Glutamatergic neuron (in vitro differentiated cells): ENCODE measurements at regions not wholly inside any gene's neighbourhood (a gene's known extent, or its start where the extent isn't known, plus 50 kb on each side); places are given as distances from the start of the nearest gene placed in this dataset.

Experiments used
- DNase-seq: peaks from one replicate; pipeline ENCODE4 v3.0.0; 2022
- H3K27ac Mint-ChIP-seq: one replicate; pipeline ENCODE4 v1.8.0; 2020; ENCODE audit warnings: mild to moderate bottlenecking, mixed read lengths, inconsistent platforms; ENCODE audit not compliant: unreplicated experiment
- H3K27me3 Mint-ChIP-seq: one replicate; pipeline ENCODE4 v1.8.0; 2020; ENCODE audit warnings: mild to moderate bottlenecking, moderate library complexity, mixed read lengths, inconsistent platforms; ENCODE audit not compliant: unreplicated experiment
- H3K36me3 Mint-ChIP-seq: one replicate; pipeline ENCODE4 v1.8.0; 2020; ENCODE audit warnings: mild to moderate bottlenecking, mixed read lengths, inconsistent platforms; ENCODE audit not compliant: unreplicated experiment
- H3K4me1 Mint-ChIP-seq: one replicate; pipeline ENCODE4 v1.8.0; 2020; ENCODE audit warnings: mild to moderate bottlenecking, low read depth, mixed read lengths, inconsistent platforms; ENCODE audit not compliant: unreplicated experiment
- H3K4me3 Mint-ChIP-seq: one replicate; pipeline ENCODE4 v1.8.0; 2020; ENCODE audit warnings: mild to moderate bottlenecking, mixed read lengths, inconsistent platforms; ENCODE audit not compliant: unreplicated experiment
- H3K9me3 Mint-ChIP-seq: one replicate; pipeline ENCODE4 v1.8.0; 2020; ENCODE audit warnings: mild to moderate bottlenecking, moderate library complexity, mixed read lengths, inconsistent platforms; ENCODE audit not compliant: unreplicated experiment
- TF ChIP-seq, protein P1 (sequence below): fragments of 200-600 bp; sonication (generic); IDR thresholded peaks from one replicate; pipeline ENCODE4 v1.5.0; 2021; ENCODE audit not compliant: partially characterized antibody, unreplicated experiment

DNA sequence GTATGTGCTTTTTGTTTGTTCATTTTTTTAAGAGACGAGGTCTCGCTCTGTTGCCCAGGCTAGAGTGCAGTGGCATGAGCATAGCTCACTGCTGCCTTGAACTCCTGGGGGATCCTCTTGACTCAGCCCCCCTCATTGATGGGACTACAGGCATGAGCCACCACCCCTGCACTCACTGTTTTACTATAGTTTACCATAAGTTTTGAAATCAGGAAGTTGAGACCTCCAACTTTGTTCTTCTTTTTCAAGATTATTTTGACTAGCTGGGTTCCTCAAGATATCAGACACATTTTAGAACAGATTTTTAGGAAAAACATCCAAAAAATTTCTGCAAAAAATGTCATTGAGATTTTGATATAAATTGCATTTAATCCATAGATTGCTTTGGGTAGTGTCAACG is 120.4 kb upstream of the FGGY start:
- H3K27ac Mint-ChIP-seq = no peak overlapping the region
- no peaks in the 10 kb centered on the region for H3K9me3 Mint-ChIP-seq
- H3K36me3 Mint-ChIP-seq = peaks cover 11% of the 10 kb centered on the region
- H3K27me3 Mint-ChIP-seq = no peaks in the 10 kb centered on the region
- TF ChIP-seq, protein P1, sequence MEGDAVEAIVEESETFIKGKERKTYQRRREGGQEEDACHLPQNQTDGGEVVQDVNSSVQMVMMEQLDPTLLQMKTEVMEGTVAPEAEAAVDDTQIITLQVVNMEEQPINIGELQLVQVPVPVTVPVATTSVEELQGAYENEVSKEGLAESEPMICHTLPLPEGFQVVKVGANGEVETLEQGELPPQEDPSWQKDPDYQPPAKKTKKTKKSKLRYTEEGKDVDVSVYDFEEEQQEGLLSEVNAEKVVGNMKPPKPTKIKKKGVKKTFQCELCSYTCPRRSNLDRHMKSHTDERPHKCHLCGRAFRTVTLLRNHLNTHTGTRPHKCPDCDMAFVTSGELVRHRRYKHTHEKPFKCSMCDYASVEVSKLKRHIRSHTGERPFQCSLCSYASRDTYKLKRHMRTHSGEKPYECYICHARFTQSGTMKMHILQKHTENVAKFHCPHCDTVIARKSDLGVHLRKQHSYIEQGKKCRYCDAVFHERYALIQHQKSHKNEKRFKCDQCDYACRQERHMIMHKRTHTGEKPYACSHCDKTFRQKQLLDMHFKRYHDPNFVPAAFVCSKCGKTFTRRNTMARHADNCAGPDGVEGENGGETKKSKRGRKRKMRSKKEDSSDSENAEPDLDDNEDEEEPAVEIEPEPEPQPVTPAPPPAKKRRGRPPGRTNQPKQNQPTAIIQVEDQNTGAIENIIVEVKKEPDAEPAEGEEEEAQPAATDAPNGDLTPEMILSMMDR = no peak
- no peak for DNase-seq
- no peak overlapping the region for H3K4me3 Mint-ChIP-seq
- H3K4me1 Mint-ChIP-seq = no peaks in the 10 kb centered on the region

DNA sequence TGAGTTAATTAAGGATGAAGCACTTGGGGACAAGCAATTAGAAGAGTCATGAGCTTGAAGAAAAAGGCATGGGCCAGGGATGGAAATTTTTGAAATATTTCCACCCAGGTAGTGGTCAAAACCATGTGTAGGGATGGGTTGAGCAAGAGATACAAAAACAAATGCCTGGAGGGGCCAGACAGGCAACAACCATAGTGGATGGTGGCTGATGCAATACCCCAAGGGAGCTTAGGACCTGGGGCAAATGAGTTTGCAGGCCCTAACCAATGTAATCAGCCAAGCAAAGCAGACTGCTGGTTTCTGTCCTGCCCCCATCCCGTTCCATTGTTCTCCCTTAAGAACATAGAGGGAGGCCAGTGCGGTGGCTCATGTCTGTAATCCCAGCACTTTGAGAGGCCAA is 119.1 kb upstream of the FGGY start:
- TF ChIP-seq, protein P1 = no peak
- H3K4me3 Mint-ChIP-seq = no peak overlapping the region
- no peaks in the 10 kb centered on the region for H3K4me1 Mint-ChIP-seq
- no peak for DNase-seq
- peaks cover 11% of the 10 kb centered on the region for H3K36me3 Mint-ChIP-seq
- no peaks in the 10 kb centered on the region for H3K9me3 Mint-ChIP-seq
- no peak overlapping the region for H3K27ac Mint-ChIP-seq
- no peaks in the 10 kb centered on the region for H3K27me3 Mint-ChIP-seq

DNA sequence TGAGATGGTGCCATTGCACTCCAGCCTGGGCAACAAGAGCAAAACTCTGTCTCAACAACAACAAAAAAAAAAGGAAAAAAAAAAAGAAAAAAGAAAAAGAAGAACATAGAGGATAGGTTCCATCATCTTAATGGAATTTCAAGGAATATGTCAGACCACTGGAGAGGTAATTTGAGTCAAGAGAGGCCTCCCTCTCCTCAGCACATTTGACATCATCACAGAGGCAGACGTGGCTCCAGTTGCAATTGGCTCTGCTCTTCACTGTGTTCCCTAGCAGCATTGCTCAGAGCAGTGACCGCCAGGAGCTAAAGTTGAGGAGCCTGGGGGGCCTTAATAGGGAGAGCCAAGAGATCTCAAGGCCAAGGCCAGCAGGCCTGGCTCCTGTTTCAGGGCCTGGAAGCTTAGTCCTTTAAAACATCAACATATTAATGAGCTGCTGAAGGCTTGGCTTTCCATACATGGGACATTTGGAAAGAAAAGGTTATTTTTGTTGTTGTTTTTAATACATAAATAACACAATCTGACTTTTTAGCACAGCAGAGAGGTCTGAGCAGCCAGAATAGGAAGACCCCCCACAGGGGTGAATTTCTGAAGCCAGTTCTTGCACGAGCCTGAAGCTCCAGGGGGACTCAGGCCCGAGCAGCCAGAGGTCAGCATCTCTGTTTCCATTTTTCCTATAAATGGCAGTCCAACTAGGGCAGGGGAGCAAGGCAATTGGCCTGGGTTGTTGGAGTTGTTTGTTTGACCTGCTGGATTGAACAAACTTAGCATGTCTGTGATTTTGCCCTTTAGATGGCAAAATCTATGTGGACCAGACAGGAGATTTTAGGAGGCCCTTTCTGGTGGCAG is 118.3 kb upstream of the FGGY start:
- no peak for DNase-seq
- peaks cover 11% of the 10 kb centered on the region for H3K36me3 Mint-ChIP-seq
- H3K4me1 Mint-ChIP-seq = no peaks in the 10 kb centered on the region
- H3K9me3 Mint-ChIP-seq = no peaks in the 10 kb centered on the region
- H3K27ac Mint-ChIP-seq = no peak overlapping the region
- no peak overlapping the region for H3K4me3 Mint-ChIP-seq
- TF ChIP-seq, protein P1 = no peak
- no peaks in the 10 kb centered on the region for H3K27me3 Mint-ChIP-seq

DNA sequence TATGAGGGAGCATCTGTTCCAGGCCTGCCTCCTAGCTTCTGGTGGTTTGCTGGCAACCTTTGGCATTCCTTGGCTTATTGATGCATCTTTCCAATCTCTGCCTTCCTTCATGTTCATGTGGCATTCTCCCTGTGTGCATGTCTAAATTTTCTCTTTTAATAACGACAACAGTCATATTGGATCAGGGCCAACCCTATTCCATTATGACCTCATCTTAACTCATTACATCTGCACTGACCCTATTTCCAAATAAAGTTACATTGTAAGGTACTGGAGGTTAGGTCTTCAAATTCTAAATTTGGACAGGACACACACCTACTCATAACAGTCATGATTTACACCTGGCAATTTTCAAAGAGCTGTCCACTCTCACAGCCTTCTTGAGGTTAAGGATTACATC is 117.2 kb upstream of the FGGY start:
- TF ChIP-seq, protein P1 = no peak
- H3K9me3 Mint-ChIP-seq = no peaks in the 10 kb centered on the region
- H3K27me3 Mint-ChIP-seq = no peaks in the 10 kb centered on the region
- H3K4me3 Mint-ChIP-seq = no peak overlapping the region
- H3K27ac Mint-ChIP-seq = no peak overlapping the region
- H3K36me3 Mint-ChIP-seq = peaks cover 11% of the 10 kb centered on the region
- DNase-seq = no peak
- no peaks in the 10 kb centered on the region for H3K4me1 Mint-ChIP-seq

DNA sequence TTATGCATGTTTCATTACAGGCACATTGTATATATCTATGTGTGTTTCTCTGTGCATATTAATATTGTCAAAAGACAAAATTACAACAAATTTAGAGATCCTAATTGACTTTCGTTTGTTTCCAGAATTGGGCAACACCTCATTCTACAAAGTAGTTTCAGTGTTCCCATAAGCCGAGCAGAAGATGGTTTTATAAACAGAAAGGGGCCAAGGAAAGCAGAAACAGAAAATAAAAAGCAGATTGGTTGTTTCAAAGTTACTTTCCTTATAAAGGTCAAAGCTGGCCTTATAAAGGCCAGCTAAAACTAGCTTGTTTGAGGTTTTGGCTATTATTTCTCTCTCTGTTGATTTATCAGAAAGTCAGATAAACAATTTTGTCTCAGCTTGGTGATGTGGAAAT is 116.2 kb upstream of the FGGY start:
- TF ChIP-seq, protein P1 = no peak
- Mint-ChIP-seq H3K27ac (no peak overlapping the region), H3K4me1 (no peaks in the 10 kb centered on the region), H3K27me3 (peaks cover 2% of the 10 kb centered on the region), H3K9me3 (no peaks in the 10 kb centered on the region), H3K36me3 (peaks cover 11% of the 10 kb centered on the region), H3K4me3 (no peak overlapping the region)
- DNase-seq = no peak
